ENCODE measurements at regions not wholly inside any gene's neighbourhood (a gene's known extent, or its start where the extent isn't known, plus 50 kb on each side); places are given as distances from the start of the nearest gene placed in this dataset.
"Not testable (repeated sequence)": the region's sequence is repeated elsewhere in the genome, so short reads cannot be mapped to it uniquely, and the experiment has no call there.

DNA sequence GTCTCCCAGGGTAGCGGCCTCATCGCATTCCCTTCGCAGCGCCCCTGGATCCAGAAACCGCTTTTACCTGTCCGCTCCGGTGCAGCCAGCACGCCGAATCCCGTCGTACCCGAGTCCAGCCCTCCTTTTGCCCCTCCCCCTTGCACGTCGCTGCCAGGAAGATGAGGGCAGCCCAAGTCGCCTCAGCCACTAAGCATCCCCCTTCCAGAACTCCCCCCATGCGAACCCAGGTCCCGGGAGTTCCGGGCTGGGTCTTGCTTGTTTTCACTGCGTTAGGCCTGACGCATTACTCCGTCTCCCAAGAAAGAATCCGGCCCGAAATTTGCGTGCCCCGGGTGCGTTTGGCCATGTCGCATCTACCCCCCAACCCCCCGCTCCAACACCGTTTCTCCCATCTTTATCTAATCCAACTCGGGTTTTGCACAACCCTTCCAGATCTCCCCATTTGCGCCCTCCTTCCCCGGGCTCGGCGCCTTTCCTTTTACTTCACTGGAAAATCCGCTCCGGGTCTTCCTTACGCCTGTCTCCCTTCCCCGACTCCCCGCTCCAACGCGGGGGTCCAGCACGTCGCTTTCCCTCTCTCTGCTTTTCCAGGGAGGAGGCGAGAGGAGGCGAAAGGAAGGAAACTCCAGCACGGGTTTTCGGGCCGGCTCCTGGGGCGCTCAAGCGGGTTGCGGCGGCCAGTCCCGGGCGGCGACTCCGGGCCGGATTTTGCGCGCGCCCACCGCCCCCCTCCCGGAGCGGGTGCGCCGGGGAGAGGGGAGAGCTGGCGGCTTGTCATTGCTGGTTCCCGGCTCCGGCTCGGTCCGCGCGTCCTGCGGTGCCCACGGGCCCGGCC is 116.0 kb downstream of the CRLF3 start:
- CTCF ChIA-PET; H3K36me3 ChIP-seq (ENCODE audit: control insufficient read depth, insufficient read depth, low read length): not testable (repeated sequence)
- H3K4me3 ChIP-seq (ENCODE audit: low read depth, low read length): peak overlapping the region; percentile 55
- POLR2A ChIA-PET: interaction anchor here (1.0 kb wide), 1 partner anchor 108 kb away, joined by 3 read pairs; no protein-coding TSS in a partner anchor
- peak; percentile 53 for DNase-seq (ENCODE audit: low read depth)
- peaks cover 10% of the 10 kb centered on the region for H3K27me3 ChIP-seq (ENCODE audit: control insufficient read depth, insufficient read depth, low read length)

DNA sequence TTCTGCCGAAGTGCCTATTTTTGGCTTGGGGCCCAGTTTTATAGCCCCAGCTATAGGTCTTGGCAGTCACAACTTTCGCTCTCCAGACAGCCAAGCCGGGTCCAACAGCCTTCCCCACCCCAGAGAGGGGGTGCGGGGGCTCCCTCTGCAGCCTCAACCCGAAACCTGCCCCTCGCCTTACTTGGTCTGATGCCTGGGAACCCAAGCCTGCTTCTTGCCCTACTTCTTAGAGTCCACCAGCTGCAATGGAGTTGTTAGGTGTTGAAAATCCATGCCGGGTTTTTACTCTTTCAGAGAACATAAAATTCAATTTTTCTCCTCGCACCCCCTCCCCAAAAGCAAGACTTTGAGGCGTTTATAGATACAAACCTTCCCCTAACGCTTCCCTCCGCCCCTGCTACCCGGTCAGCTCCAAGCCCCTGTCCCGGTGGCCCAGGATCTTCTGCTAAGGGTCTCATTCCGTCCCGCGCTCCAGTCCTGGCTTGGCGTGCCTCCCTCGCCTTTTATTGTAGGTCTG is 116.7 kb downstream of the CRLF3 start:
- Histone ChIP-seq H3K27me3 (ENCODE audit: control insufficient read depth, insufficient read depth, low read length) (peaks cover 10% of the 10 kb centered on the region), H3K4me3 (ENCODE audit: low read depth, low read length) (peak overlapping the region; percentile 55)
- H3K36me3 ChIP-seq (ENCODE audit: control insufficient read depth, insufficient read depth, low read length); POLR2A ChIA-PET; DNase-seq (ENCODE audit: low read depth): not testable (repeated sequence)
- CTCF ChIA-PET: interaction anchor here (1.9 kb wide), 1 partner anchor 10 kb away, joined by 11 read pairs; no protein-coding TSS in a partner anchor

DNA sequence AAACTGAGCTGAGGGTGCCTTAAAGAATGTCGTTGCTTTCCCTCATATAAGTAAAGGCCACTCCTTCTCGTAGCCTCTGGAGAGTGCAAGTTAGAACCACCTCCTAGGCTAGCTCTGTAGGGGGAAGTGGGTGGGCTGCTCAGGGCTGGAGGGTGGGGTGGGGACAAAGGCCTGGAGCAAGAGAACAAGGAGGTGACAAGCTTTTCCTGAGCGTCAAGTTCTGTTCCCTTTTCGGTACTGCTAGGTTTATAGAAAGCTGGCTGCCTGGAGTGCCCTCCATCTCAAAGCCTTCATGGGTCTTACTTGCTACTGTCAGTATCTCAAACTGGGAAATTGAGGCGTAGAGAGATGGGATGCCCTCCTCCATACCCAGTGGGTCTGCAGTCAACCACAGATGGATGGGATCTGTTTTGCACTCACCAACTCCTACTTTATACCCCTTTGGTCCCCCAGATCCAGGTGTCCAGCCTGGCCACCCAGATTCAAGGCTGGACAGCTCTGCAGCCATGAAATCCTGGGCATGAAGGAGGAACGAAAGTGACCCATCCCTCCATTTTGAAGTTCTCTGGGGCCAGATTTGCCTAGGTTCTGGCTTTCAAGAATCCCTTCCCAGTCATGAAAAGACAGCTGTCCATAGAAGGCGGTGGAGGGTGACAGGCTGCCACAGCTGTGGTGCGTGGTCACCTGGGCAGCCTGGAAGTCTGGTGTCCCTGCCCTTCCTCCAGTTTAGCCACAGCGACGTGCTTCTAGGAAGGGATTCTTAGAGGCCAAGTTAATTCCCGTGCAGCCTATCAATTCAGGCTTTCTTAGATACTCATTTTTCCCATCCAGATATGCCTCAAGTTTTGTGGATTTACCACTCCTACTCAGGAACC is 117.8 kb downstream of the CRLF3 start:
- H3K4me3 ChIP-seq (ENCODE audit: low read depth, low read length); POLR2A ChIA-PET; H3K36me3 ChIP-seq (ENCODE audit: control insufficient read depth, insufficient read depth, low read length); DNase-seq (ENCODE audit: low read depth): not testable (repeated sequence)
- CTCF ChIA-PET: interaction anchor here (1.9 kb wide), 1 partner anchor 9 kb away, joined by 11 read pairs; no protein-coding TSS in a partner anchor
- peaks cover 10% of the 10 kb centered on the region for H3K27me3 ChIP-seq (ENCODE audit: control insufficient read depth, insufficient read depth, low read length)

DNA sequence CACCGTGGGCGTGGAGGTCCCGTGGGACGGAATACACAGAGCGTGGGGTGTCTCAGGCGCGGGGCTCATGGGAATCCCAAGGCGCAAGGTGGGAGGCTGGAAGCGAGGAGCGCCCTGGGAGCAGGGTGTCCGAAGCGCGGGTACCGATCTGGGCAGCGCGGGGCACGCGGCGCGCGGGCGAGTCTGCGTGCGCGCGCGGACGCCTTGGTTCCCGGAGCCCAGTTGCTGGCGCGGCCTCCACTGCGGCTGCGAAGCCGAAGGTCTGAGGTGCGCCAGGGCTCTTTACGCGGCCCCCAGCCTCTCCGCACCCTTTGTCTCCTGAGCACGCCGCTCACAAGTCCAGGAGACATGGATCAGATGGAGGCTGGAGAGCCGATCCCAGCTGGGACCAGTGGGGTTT is 118.5 kb downstream of the CRLF3 start:
- peaks cover 10% of the 10 kb centered on the region for H3K27me3 ChIP-seq (ENCODE audit: control insufficient read depth, insufficient read depth, low read length)
- H3K36me3 ChIP-seq (ENCODE audit: control insufficient read depth, insufficient read depth, low read length); DNase-seq (ENCODE audit: low read depth); H3K4me3 ChIP-seq (ENCODE audit: low read depth, low read length); POLR2A ChIA-PET: not testable (repeated sequence)
- CTCF ChIA-PET: interaction anchor here (1.9 kb wide), 1 partner anchor 8 kb away, joined by 11 read pairs; no protein-coding TSS in a partner anchor

DNA sequence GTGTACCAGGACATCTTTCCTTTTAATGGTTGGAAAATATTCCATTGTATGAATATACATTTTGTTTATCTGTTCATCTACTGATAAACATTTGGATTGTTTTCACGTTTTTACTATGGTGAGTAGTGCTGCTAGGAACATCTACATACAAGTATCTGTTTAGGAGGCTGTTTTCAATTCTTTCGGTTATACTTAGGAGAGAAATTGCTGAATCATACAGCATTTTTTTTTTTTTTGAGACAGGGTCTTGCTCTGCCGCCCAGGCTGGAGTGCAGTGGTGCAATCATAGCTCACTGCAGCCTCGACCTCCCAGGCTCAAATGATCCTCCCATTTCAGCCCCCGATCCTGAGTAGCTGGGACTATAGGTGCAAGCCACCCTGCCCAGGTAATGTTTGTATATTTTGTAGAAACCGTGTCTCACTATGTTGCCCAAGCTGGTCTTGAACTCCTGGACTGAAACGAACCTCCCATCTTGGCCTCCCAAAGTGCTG is 122.9 kb downstream of the CRLF3 start:
- ChIA-PET POLR2A (no interaction called here), CTCF (no interaction called here)
- Histone ChIP-seq H3K4me3 (ENCODE audit: low read depth, low read length) (no peak overlapping the region), H3K27me3 (ENCODE audit: control insufficient read depth, insufficient read depth, low read length) (peaks cover 6% of the 10 kb centered on the region), H3K36me3 (ENCODE audit: control insufficient read depth, insufficient read depth, low read length) (no peaks in the 10 kb centered on the region)
- TF ChIP-seq, protein P1, sequence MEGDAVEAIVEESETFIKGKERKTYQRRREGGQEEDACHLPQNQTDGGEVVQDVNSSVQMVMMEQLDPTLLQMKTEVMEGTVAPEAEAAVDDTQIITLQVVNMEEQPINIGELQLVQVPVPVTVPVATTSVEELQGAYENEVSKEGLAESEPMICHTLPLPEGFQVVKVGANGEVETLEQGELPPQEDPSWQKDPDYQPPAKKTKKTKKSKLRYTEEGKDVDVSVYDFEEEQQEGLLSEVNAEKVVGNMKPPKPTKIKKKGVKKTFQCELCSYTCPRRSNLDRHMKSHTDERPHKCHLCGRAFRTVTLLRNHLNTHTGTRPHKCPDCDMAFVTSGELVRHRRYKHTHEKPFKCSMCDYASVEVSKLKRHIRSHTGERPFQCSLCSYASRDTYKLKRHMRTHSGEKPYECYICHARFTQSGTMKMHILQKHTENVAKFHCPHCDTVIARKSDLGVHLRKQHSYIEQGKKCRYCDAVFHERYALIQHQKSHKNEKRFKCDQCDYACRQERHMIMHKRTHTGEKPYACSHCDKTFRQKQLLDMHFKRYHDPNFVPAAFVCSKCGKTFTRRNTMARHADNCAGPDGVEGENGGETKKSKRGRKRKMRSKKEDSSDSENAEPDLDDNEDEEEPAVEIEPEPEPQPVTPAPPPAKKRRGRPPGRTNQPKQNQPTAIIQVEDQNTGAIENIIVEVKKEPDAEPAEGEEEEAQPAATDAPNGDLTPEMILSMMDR (IDR thresholded peaks at IDR 0.05; ENCODE audit: insufficient read depth, low read depth, low read length): no peak
- DNase-seq (ENCODE audit: low read depth): no peak

DNA sequence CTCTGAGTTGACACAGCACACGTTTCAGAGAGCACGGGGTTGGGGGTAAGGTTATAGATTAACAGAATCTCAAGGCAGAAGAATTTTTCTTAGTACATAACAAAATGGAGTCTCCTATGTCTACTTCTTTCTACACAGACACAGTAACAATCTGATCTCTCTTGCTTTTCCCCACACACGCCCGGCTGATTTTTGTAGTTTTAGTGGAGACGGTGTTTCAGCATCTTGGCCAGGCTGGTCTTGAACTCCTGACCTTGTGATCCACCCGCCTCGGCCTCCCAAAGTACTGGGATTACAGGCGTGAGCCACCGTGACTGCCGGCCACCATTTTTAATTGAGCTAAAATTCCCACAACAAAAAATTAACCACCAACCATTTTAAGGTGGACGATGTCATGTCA is 123.7 kb downstream of the CRLF3 start:
- POLR2A ChIA-PET; CTCF ChIA-PET; DNase-seq (ENCODE audit: low read depth); H3K36me3 ChIP-seq (ENCODE audit: control insufficient read depth, insufficient read depth, low read length); H3K4me3 ChIP-seq (ENCODE audit: low read depth, low read length); H3K27me3 ChIP-seq (ENCODE audit: control insufficient read depth, insufficient read depth, low read length): not testable (repeated sequence)

DNA sequence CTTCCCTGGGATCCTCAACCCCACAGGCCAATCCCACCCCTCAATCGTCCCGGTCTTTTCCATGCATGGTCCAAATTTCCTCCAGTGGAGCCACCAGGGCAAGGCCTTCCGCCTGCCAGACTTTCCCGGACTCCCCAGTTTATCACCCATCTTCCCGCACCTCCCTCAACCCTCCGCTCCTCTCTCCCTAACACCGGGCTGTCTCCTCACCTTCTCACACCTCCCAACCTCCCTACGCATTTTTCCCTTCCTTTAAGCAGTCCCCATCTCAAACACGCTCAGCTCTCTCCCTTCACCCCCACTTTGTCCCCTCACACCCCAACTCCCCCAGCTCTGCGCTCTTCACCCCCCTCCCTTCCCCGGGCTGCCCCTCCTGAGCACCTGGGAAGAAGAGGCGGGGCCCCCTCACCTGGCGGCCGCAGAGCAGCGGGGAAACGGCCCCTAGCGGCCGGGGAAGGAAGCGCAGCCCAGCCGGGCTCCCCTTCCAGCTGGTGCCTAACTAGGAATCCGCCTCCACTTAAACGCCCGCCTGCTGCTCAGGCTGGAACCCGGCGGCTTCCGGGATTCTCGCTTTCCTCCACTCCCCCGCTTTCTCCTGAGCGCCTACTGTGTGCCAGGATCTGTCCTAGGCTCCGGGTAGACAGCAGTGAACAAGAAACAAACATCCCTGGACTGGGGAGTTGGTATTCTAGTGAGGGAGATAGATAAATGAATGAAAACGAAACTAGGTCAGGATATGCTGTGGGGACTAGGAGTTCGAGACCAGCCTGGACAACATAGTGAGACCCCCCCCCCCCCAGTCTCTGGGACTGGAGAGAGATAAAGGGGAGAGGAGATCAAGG is 126.7 kb downstream of the CRLF3 start:
- POLR2A ChIA-PET; H3K36me3 ChIP-seq (ENCODE audit: control insufficient read depth, insufficient read depth, low read length); H3K27me3 ChIP-seq (ENCODE audit: control insufficient read depth, insufficient read depth, low read length); DNase-seq (ENCODE audit: low read depth): not testable (repeated sequence)
- peak overlapping the region; percentile 34 for H3K4me3 ChIP-seq (ENCODE audit: low read depth, low read length)
- TF ChIP-seq, protein P1 (IDR thresholded peaks at IDR 0.05; ENCODE audit: insufficient read depth, low read depth, low read length): peak; percentile 87
- CTCF ChIA-PET: interaction anchor here (0.7 to 3.0 kb wide), 7 partner anchors 9 to 552 kb away, joined by 3 to 11 read pairs (median 5); no protein-coding TSS in a partner anchor

Data from BJ (cell line).